Left lung (tissue), 4 donors: ENCODE measurements at regions not wholly inside any gene's neighbourhood (a gene's known extent, or its start where the extent isn't known, plus 50 kb on each side); places are given as distances from the start of the nearest gene placed in this dataset.
A peak's percentile ranks its signal among the peaks of the same experiment; 100 is the strongest.

Experiments used
- ATAC-seq: fragments of 200-7000 bp; cut with Tn5 transposase; one replicate; pipeline ENCODE4 v1.9.1; 2020; ENCODE audit warnings: moderate library complexity
- DNase-seq, 4 donors: peaks; one replicate each; pipeline ENCODE4 v3.0.0-alpha.2; 2013 to 2020
- H3K27ac ChIP-seq, 2 donors: fragments of 200-600 bp; sonication (generic) in 1 of 2; one replicate each; pipeline versions ENCODE4 v1.5.0 to v1.8.0; 2020 to 2021
- H3K27me3 ChIP-seq, 2 donors: fragments of 200-600 bp; sonication (generic) in 1 of 2; one replicate each; pipeline versions ENCODE4 v1.5.0 to v1.8.0; 2020 to 2021
- H3K36me3 ChIP-seq, 2 donors: fragments of 200-600 bp; sonication (generic) in 1 of 2; one replicate each; pipeline versions ENCODE4 v1.5.0 to v1.8.0; 2020 to 2021
- H3K4me1 ChIP-seq, 2 donors: fragments of 200-600 bp; one replicate each; pipeline ENCODE4 v1.8.0; 2021
- H3K4me3 ChIP-seq, 2 donors: fragments of 200-600 bp; sonication (generic) in 1 of 2; one replicate each; pipeline versions ENCODE4 v1.5.0 to v1.8.0; 2020 to 2021; ENCODE audit warnings: mild to moderate bottlenecking in 1 of 2
- H3K9me3 ChIP-seq, 2 donors: fragments of 200-600 bp; sonication (generic) in 1 of 2; one replicate each; pipeline versions ENCODE4 v1.5.0 to v1.8.0; 2020 to 2021
- intact Hi-C, 2 donors: fragments of 100-400 bp; cut with DNase I; formaldehyde crosslinking; loops; one replicate each; pipeline versions ENCODE4 v1.11.2 to v1.14.2; 2022
- TF ChIP-seq, protein P1 (sequence below), 2 donors: fragments of 200-600 bp; sonication (generic) in 1 of 2; IDR thresholded peaks; one replicate each; pipeline versions ENCODE4 v1.5.0 to v1.8.0; 2021; ENCODE audit warnings: antibody characterized with exemption in 2 of 2
- donor health status: DM: no; HTN: yes; CAD: no.
- donor health status: DM: no; HTN: no; CAD: no.

- Histone ChIP-seq H3K27me3 (no peaks in the 10 kb centered on the region), H3K9me3 (no peaks in the 10 kb centered on the region), H3K36me3 (no peaks in the 10 kb centered on the region), H3K4me3 (no peak overlapping the region), H3K4me1 (no peaks in the 10 kb centered on the region), H3K27ac (no peak overlapping the region)
- no peak for DNase-seq
- ATAC-seq = no peak
- TF ChIP-seq, protein P1, sequence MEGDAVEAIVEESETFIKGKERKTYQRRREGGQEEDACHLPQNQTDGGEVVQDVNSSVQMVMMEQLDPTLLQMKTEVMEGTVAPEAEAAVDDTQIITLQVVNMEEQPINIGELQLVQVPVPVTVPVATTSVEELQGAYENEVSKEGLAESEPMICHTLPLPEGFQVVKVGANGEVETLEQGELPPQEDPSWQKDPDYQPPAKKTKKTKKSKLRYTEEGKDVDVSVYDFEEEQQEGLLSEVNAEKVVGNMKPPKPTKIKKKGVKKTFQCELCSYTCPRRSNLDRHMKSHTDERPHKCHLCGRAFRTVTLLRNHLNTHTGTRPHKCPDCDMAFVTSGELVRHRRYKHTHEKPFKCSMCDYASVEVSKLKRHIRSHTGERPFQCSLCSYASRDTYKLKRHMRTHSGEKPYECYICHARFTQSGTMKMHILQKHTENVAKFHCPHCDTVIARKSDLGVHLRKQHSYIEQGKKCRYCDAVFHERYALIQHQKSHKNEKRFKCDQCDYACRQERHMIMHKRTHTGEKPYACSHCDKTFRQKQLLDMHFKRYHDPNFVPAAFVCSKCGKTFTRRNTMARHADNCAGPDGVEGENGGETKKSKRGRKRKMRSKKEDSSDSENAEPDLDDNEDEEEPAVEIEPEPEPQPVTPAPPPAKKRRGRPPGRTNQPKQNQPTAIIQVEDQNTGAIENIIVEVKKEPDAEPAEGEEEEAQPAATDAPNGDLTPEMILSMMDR (IDR thresholded peaks at IDR 0.05) = no peak
- intact Hi-C loops = no loop called here
Observed at GRCh38 chr3:148455098-148455497, 242.6 kb upstream of the AGTR1 start.

DNA sequence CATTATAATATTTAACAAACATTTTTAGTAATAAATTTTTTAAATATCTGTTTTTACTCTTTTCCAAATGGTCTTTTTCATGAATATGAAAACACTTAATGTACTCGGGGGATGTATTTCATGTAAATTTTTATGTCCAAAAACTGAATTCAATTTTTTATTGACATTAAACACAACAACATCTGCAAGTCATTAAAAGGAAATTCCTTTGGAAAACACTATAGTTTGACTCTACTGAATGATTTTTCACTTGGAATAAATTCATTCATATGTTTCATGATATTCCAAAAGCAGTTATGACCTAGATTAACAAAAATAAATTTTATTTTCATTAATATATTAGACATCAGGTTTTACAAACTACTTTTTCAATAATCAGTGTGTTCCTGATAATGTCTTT is 239.8 kb upstream of the AGTR1 start:
- ATAC-seq = no peak
- H3K4me1 ChIP-seq = no peaks in the 10 kb centered on the region
- intact Hi-C loops = no loop called here

GRCh38 chr3:148459931-148460513 is 237.7 kb upstream of the AGTR1 start:
- TF ChIP-seq, protein P1 (IDR thresholded peaks at IDR 0.05) = peak in 1 of 2 donors; percentile 27
- Histone ChIP-seq H3K4me1 (no peaks in the 10 kb centered on the region), H3K9me3 (no peaks in the 10 kb centered on the region), H3K27ac (no peak overlapping the region), H3K4me3 (no peak overlapping the region), H3K27me3 (no peaks in the 10 kb centered on the region), H3K36me3 (no peaks in the 10 kb centered on the region)
- no peak for DNase-seq
- no peak for ATAC-seq
- intact Hi-C loops = no loop called here

More for the DNA sequence above, 239.8 kb upstream of the AGTR1 start:
- H3K27me3 ChIP-seq = no peaks in the 10 kb centered on the region
- TF ChIP-seq, protein P1 (IDR thresholded peaks at IDR 0.05) = no peak
- no peaks in the 10 kb centered on the region for H3K36me3 ChIP-seq
- no peak for DNase-seq
- H3K27ac ChIP-seq = no peak overlapping the region
- no peaks in the 10 kb centered on the region for H3K9me3 ChIP-seq
- H3K4me3 ChIP-seq = no peak overlapping the region

GRCh38 chr3:148460686-148461085 is 237.0 kb upstream of the AGTR1 start:
- no peak overlapping the region for H3K27ac ChIP-seq
- H3K9me3 ChIP-seq = no peaks in the 10 kb centered on the region
- TF ChIP-seq, protein P1 (IDR thresholded peaks at IDR 0.05) = no peak
- H3K36me3 ChIP-seq = no peaks in the 10 kb centered on the region
- intact Hi-C loops = no loop called here
- H3K4me3 ChIP-seq = no peak overlapping the region
- no peaks in the 10 kb centered on the region for H3K27me3 ChIP-seq
- no peaks in the 10 kb centered on the region for H3K4me1 ChIP-seq
- no peak for DNase-seq
- ATAC-seq = no peak

GRCh38 chr3:148464246-148464645 is 233.5 kb upstream of the AGTR1 start:
- Histone ChIP-seq H3K27me3 (no peaks in the 10 kb centered on the region), H3K27ac (no peak overlapping the region), H3K36me3 (no peaks in the 10 kb centered on the region), H3K4me3 (no peak overlapping the region), H3K9me3 (no peaks in the 10 kb centered on the region), H3K4me1 (no peaks in the 10 kb centered on the region)
- intact Hi-C loops = no loop called here
- TF ChIP-seq, protein P1 (IDR thresholded peaks at IDR 0.05) = no peak
- no peak for ATAC-seq
- DNase-seq = no peak
